HEK293T (cell line): ENCODE measurements at regions not wholly inside any gene's neighbourhood (a gene's known extent, or its start where the extent isn't known, plus 50 kb on each side); places are given as distances from the start of the nearest gene placed in this dataset.

ENCODE experiments used
- BHLHE40 ChIP-seq: fragments of 450-650 bp; IDR thresholded peaks from 2 replicates; pipeline ENCODE4 v1.6.1; 2016; ENCODE audit warnings: mild to moderate bottlenecking, moderate library complexity, borderline replicate concordance
- ELF4 ChIP-seq: fragments of 450-650 bp; IDR thresholded peaks from 2 replicates; pipeline ENCODE4 v1.6.1; 2017; ENCODE audit warnings: antibody characterized with exemption
- FOXM1 ChIP-seq: fragments of 450-650 bp; IDR thresholded peaks from 2 replicates; pipeline ENCODE4 v1.6.1; 2017; ENCODE audit warnings: mild to moderate bottlenecking, borderline replicate concordance
- L3MBTL2 ChIP-seq: fragments of 450-650 bp; conservative IDR thresholded peaks from 2 replicates; pipeline ENCODE4 v1.6.1; 2016; ENCODE audit warnings: mild to moderate bottlenecking
- NFRKB ChIP-seq: fragments of 450-650 bp; IDR thresholded peaks from 2 replicates; pipeline ENCODE4 v1.6.1; 2016; ENCODE audit warnings: mild to moderate bottlenecking, moderate library complexity
- SUZ12 ChIP-seq: fragments of 450-650 bp; IDR thresholded peaks from 2 replicates; pipeline ENCODE4 v1.6.1; 2016; ENCODE audit warnings: mild to moderate bottlenecking

GRCh38 chr18:68507781-68508180, 207.1 kb downstream of the TMX3 start:
- no peak for TF ChIP-seq FOXM1
- TF ChIP-seq BHLHE40, result no peak
- TF ChIP-seq SUZ12, result no peak
- TF ChIP-seq ELF4, result no peak
- TF ChIP-seq NFRKB, result no peak
- no peak for TF ChIP-seq L3MBTL2
